ENCODE measurements at regions not wholly inside any gene's neighbourhood (a gene's known extent, or its start where the extent isn't known, plus 50 kb on each side); places are given as distances from the start of the nearest gene placed in this dataset.
"Not testable (repeated sequence)": the region's sequence is repeated elsewhere in the genome, so short reads cannot be mapped to it uniquely, and the experiment has no call there.

DNA sequence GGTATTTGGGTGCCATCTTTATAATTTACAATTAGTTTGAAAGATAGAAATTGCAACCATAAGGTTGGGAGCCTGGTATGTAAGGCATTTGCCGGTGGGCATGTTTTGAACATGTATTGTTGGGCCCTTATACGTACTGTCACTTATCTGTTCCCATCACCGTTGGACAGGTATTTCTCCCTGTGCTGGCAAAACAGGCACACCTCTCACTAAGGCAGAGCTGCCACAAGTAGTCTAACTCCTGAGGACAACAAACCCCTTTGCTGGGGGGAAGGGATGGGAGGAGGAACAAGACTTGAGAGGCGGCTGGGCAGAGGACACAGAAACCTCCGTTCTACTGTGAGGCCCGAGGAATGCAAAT is 52.0 kb upstream of the NEK3 start:
- TF ChIP-seq POLR2A (IDR thresholded peaks at IDR 0.05) = not testable (repeated sequence)
- TF ChIP-seq, protein P1, sequence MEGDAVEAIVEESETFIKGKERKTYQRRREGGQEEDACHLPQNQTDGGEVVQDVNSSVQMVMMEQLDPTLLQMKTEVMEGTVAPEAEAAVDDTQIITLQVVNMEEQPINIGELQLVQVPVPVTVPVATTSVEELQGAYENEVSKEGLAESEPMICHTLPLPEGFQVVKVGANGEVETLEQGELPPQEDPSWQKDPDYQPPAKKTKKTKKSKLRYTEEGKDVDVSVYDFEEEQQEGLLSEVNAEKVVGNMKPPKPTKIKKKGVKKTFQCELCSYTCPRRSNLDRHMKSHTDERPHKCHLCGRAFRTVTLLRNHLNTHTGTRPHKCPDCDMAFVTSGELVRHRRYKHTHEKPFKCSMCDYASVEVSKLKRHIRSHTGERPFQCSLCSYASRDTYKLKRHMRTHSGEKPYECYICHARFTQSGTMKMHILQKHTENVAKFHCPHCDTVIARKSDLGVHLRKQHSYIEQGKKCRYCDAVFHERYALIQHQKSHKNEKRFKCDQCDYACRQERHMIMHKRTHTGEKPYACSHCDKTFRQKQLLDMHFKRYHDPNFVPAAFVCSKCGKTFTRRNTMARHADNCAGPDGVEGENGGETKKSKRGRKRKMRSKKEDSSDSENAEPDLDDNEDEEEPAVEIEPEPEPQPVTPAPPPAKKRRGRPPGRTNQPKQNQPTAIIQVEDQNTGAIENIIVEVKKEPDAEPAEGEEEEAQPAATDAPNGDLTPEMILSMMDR (IDR thresholded peaks at IDR 0.05) = not testable (repeated sequence)

All from testis (tissue), 2 donors.